Karpas-422 (cell line): ENCODE measurements at regions not wholly inside any gene's neighbourhood (a gene's known extent, or its start where the extent isn't known, plus 50 kb on each side); places are given as distances from the start of the nearest gene placed in this dataset.
"Not testable (repeated sequence)": the region's sequence is repeated elsewhere in the genome, so short reads cannot be mapped to it uniquely, and the experiment has no call there.

Experiments used
- DNase-seq: peaks from one replicate; pipeline ENCODE4 v3.0.0-alpha.2; 2015
- H2AFZ ChIP-seq: fragments of 200-600 bp; sonication (generic); 2 replicates; pipeline ENCODE4 v1.6.1; 2014; ENCODE audit warnings: antibody characterized with exemption, low read length, mixed read lengths
- H3K27ac ChIP-seq: fragments of 200-600 bp; sonication (generic); 2 replicates; pipeline ENCODE4 v1.5.1; 2014; ENCODE audit warnings: mild to moderate bottlenecking, low read length, moderate library complexity
- H3K27me3 ChIP-seq: fragments of 200-600 bp; sonication (generic); 2 replicates; pipeline ENCODE4 v1.6.1; 2014; ENCODE audit warnings: low read length, mixed read lengths
- H3K36me3 ChIP-seq: fragments of 200-600 bp; sonication (generic); 2 replicates; pipeline ENCODE4 v1.6.1; 2014; ENCODE audit warnings: low read length, mixed read lengths; ENCODE audit not compliant: insufficient read depth
- H3K4me1 ChIP-seq: fragments of 200-600 bp; sonication (generic); 2 replicates; pipeline ENCODE4 v1.6.1; 2014; ENCODE audit warnings: mild to moderate bottlenecking, low read length, mixed read lengths
- H3K4me2 ChIP-seq: fragments of 200-600 bp; sonication (generic); 2 replicates; pipeline ENCODE4 v1.6.1; 2014; ENCODE audit warnings: low read length, low read depth, mild to moderate bottlenecking; ENCODE audit not compliant: poor library complexity, severe bottlenecking
- H3K4me3 ChIP-seq: fragments of 200-600 bp; sonication (generic); 2 replicates; pipeline ENCODE4 v1.5.1; 2014; ENCODE audit warnings: mild to moderate bottlenecking, antibody characterized with exemption, low read length, mixed read lengths
- H3K79me2 ChIP-seq: fragments of 200-600 bp; sonication (generic); 2 replicates; pipeline ENCODE4 v1.6.1; 2014; ENCODE audit warnings: mild to moderate bottlenecking, low read length, mixed read lengths
- H3K9ac ChIP-seq: fragments of 200-600 bp; sonication (generic); 2 replicates; pipeline ENCODE4 v1.6.0; 2014; ENCODE audit warnings: low read length
- H3K9me2 ChIP-seq: fragments of 200-600 bp; sonication (generic), shearing (Covaris generic); replicated peaks from 2 replicates; pipeline ENCODE4 v1.6.0; 2014; ENCODE audit warnings: mild to moderate bottlenecking, low read length, moderate library complexity; ENCODE audit not compliant: insufficient read depth
- H3K9me3 ChIP-seq: fragments of 300-700, 200-600 bp; sonication (generic); 2 replicates; pipeline ENCODE4 v1.6.1; 2014; ENCODE audit warnings: low read length, mixed read lengths
- H4K20me1 ChIP-seq: fragments of 200-600 bp; sonication (generic); 2 replicates; pipeline ENCODE4 v1.6.1; 2014; ENCODE audit warnings: mild to moderate bottlenecking, antibody characterized with exemption, low read length, low read depth; ENCODE audit not compliant: insufficient read depth

GRCh38 chr4:132669786-132670185 lies 479.3 kb upstream of the PCDH10 start:
- Histone ChIP-seq H3K4me3 (no peak overlapping the region), H3K9me3 (peaks cover 6% of the 10 kb centered on the region; the same call in 1 of the 2 replicates), H3K4me2 (no peak overlapping the region), H3K36me3 (no peaks in the 10 kb centered on the region), H3K27me3 (no peaks in the 10 kb centered on the region), H4K20me1 (no peaks in the 10 kb centered on the region), H3K4me1 (no peaks in the 10 kb centered on the region), H3K9me2 (no peaks in the 10 kb centered on the region), H2AFZ (no peak overlapping the region), H3K79me2 (no peaks in the 10 kb centered on the region), H3K9ac (no peak overlapping the region), H3K27ac (no peak overlapping the region)
- no peak for DNase-seq

- no peak overlapping the region for H3K9ac ChIP-seq
- peak overlapping the region; percentile 76; the same call in 1 of the 2 replicates for H2AFZ ChIP-seq
- no peak for DNase-seq
- H3K9me2 ChIP-seq, result no peaks in the 10 kb centered on the region
- no peaks in the 10 kb centered on the region for H3K4me1 ChIP-seq
- H3K36me3 ChIP-seq, result no peaks in the 10 kb centered on the region
- H3K79me2 ChIP-seq, result no peaks in the 10 kb centered on the region
- peaks cover 6% of the 10 kb centered on the region; the same call in 1 of the 2 replicates for H3K9me3 ChIP-seq
- no peaks in the 10 kb centered on the region for H3K27me3 ChIP-seq
- H3K4me3 ChIP-seq, result no peak overlapping the region
- H3K27ac ChIP-seq, result no peak overlapping the region
- no peaks in the 10 kb centered on the region for H4K20me1 ChIP-seq
- no peak overlapping the region for H3K4me2 ChIP-seq
These were observed 478.5 kb upstream of the PCDH10 start for GRCh38 chr4:132670557-132670956.

- H3K4me3 ChIP-seq, result no peak overlapping the region
- H3K9me2 ChIP-seq, result no peaks in the 10 kb centered on the region
- no peaks in the 10 kb centered on the region for H3K79me2 ChIP-seq
- no peak overlapping the region for H3K4me2 ChIP-seq
- no peaks in the 10 kb centered on the region for H3K27me3 ChIP-seq
- no peaks in the 10 kb centered on the region for H3K36me3 ChIP-seq
- H3K9ac ChIP-seq, result no peak overlapping the region
- H3K27ac ChIP-seq, result no peak overlapping the region
- H3K4me1 ChIP-seq, result peaks cover 3% of the 10 kb centered on the region; the same call in 1 of the 2 replicates
- no peak for DNase-seq
- peaks cover 17% of the 10 kb centered on the region for H3K9me3 ChIP-seq
- H4K20me1 ChIP-seq, result no peaks in the 10 kb centered on the region
- no peak overlapping the region for H2AFZ ChIP-seq
These were observed 465.1 kb upstream of the PCDH10 start for GRCh38 chr4:132683957-132684356.

- no peak for DNase-seq
- no peaks in the 10 kb centered on the region for H3K36me3 ChIP-seq
- H4K20me1 ChIP-seq, result no peaks in the 10 kb centered on the region
- H3K27ac ChIP-seq, result no peak overlapping the region
- H3K9ac ChIP-seq, result no peak overlapping the region
- no peaks in the 10 kb centered on the region for H3K79me2 ChIP-seq
- peak overlapping the region; percentile 66 for H2AFZ ChIP-seq
- H3K4me2 ChIP-seq, result no peak overlapping the region
- peaks cover 14% of the 10 kb centered on the region for H3K9me3 ChIP-seq
- no peak overlapping the region for H3K4me3 ChIP-seq
- no peaks in the 10 kb centered on the region for H3K27me3 ChIP-seq
- H3K9me2 ChIP-seq, result no peaks in the 10 kb centered on the region
- no peaks in the 10 kb centered on the region for H3K4me1 ChIP-seq
These were observed 458.1 kb upstream of the PCDH10 start for GRCh38 chr4:132691026-132691425.

- no peaks in the 10 kb centered on the region for H3K4me1 ChIP-seq
- H3K4me3 ChIP-seq, result no peak overlapping the region
- H3K4me2 ChIP-seq, result no peak overlapping the region
- DNase-seq, result no peak
- H3K36me3 ChIP-seq, result no peaks in the 10 kb centered on the region
- no peaks in the 10 kb centered on the region for H3K27me3 ChIP-seq
- no peak overlapping the region for H3K9ac ChIP-seq
- H3K27ac ChIP-seq, result no peak overlapping the region
- no peaks in the 10 kb centered on the region for H3K9me2 ChIP-seq
- peaks cover 19% of the 10 kb centered on the region for H3K9me3 ChIP-seq
- H4K20me1 ChIP-seq, result no peaks in the 10 kb centered on the region
- H3K79me2 ChIP-seq, result no peaks in the 10 kb centered on the region
- H2AFZ ChIP-seq, result peak overlapping the region; percentile 66; the same call in 1 of the 2 replicates
These were observed 457.4 kb upstream of the PCDH10 start for GRCh38 chr4:132691668-132692067.

- no peak overlapping the region for H3K4me2 ChIP-seq
- no peaks in the 10 kb centered on the region for H3K79me2 ChIP-seq
- no peak overlapping the region for H3K4me3 ChIP-seq
- no peaks in the 10 kb centered on the region for H4K20me1 ChIP-seq
- H3K27ac ChIP-seq, result no peak overlapping the region
- H3K9me3 ChIP-seq, result peaks cover 13% of the 10 kb centered on the region
- H3K9me2 ChIP-seq, result no peaks in the 10 kb centered on the region
- H3K9ac ChIP-seq, result no peak overlapping the region
- H3K27me3 ChIP-seq, result no peaks in the 10 kb centered on the region
- H3K36me3 ChIP-seq, result no peaks in the 10 kb centered on the region
- no peak overlapping the region; the same call in 1 of the 2 replicates for H2AFZ ChIP-seq
- DNase-seq, result no peak
- H3K4me1 ChIP-seq, result no peaks in the 10 kb centered on the region
These were observed 454.3 kb upstream of the PCDH10 start for GRCh38 chr4:132694775-132695174.

- H3K27me3 ChIP-seq, H3K4me3 ChIP-seq, H3K9me2 ChIP-seq, H2AFZ ChIP-seq, H3K36me3 ChIP-seq, H3K9ac ChIP-seq, H3K79me2 ChIP-seq, H3K27ac ChIP-seq, H3K4me2 ChIP-seq, H3K4me1 ChIP-seq, DNase-seq, H4K20me1 ChIP-seq: not testable (repeated sequence)
- peaks cover 13% of the 10 kb centered on the region for H3K9me3 ChIP-seq
These were observed 451.6 kb upstream of the PCDH10 start for GRCh38 chr4:132697505-132697904.

GRCh38 chr4:132707955-132708354 lies 441.1 kb upstream of the PCDH10 start:
- Histone ChIP-seq H3K36me3 (no peaks in the 10 kb centered on the region), H3K27ac (no peak overlapping the region), H4K20me1 (no peaks in the 10 kb centered on the region), H3K79me2 (no peaks in the 10 kb centered on the region), H3K4me2 (no peak overlapping the region), H3K9me3 (no peaks in the 10 kb centered on the region), H3K4me3 (no peak overlapping the region), H2AFZ (peak overlapping the region; percentile 80), H3K9ac (no peak overlapping the region), H3K9me2 (no peaks in the 10 kb centered on the region), H3K27me3 (no peaks in the 10 kb centered on the region), H3K4me1 (peaks cover 4% of the 10 kb centered on the region; the same call in 1 of the 2 replicates)
- no peak for DNase-seq

GRCh38 chr4:132709056-132709455 lies 440.0 kb upstream of the PCDH10 start:
- H3K9me3 ChIP-seq, result no peaks in the 10 kb centered on the region; the same call in 1 of the 2 replicates

More at GRCh38 chr4:132709056-132709455, 440.0 kb upstream of the PCDH10 start:
- Histone ChIP-seq H3K36me3 (no peaks in the 10 kb centered on the region), H3K4me1 (peaks cover 4% of the 10 kb centered on the region; the same call in 1 of the 2 replicates), H3K79me2 (no peaks in the 10 kb centered on the region), H3K4me3 (peak overlapping the region; percentile 15; the same call in 1 of the 2 replicates), H3K27me3 (no peaks in the 10 kb centered on the region), H3K27ac (no peak overlapping the region), H2AFZ (peak overlapping the region; percentile 58; the same call in 1 of the 2 replicates), H3K9ac (no peak overlapping the region), H3K4me2 (peak overlapping the region; percentile 29), H4K20me1 (no peaks in the 10 kb centered on the region), H3K9me2 (no peaks in the 10 kb centered on the region)
- no peak for DNase-seq
